Esophagus muscularis mucosa (tissue), 4 donors: ENCODE measurements at regions not wholly inside any gene's neighbourhood (a gene's known extent, or its start where the extent isn't known, plus 50 kb on each side); places are given as distances from the start of the nearest gene placed in this dataset.

ENCODE experiments used
- DNase-seq: peaks from one replicate; pipeline ENCODE4 v3.0.0-alpha.2; 2017; ENCODE audit errors: extremely low spot score
- H3K27ac ChIP-seq, 4 donors: fragments of 200-600 bp; sonication (generic); replicated peaks in 1 of 4; 1 replicate in 3 of 4; 2 replicates in 1 of 4; pipeline ENCODE4 v1.5.1; 2016 to 2019; ENCODE audit warnings: mild to moderate bottlenecking in 1 of 4
- H3K27me3 ChIP-seq, 4 donors: fragments of 200-600 bp; sonication (generic); one replicate each; pipeline versions ENCODE4 v1.5.1 to v1.6.0; 2016 to 2019
- H3K36me3 ChIP-seq, 4 donors: fragments of 200-600 bp; sonication (generic); one replicate each; pipeline ENCODE4 v1.5.1; 2016 to 2019
- H3K4me1 ChIP-seq, 4 donors: fragments of 200-600 bp; sonication (generic); one replicate each; pipeline ENCODE4 v1.5.1; 2016 to 2019
- H3K4me3 ChIP-seq, 4 donors: fragments of 200-600 bp; sonication (generic); 1 replicate in 2 of 4; 2 replicates in 2 of 4; pipeline ENCODE4 v1.5.1; 2016 to 2019; ENCODE audit warnings: mild to moderate bottlenecking in 4 of 4, moderate library complexity in 1 of 4
- H3K9me3 ChIP-seq, 4 donors: fragments of 200-600 bp; sonication (generic); 1 replicate in 3 of 4; 2 replicates in 1 of 4; pipeline ENCODE4 v1.5.1; 2016 to 2019
- CTCF ChIP-seq, 3 experiments: fragments of 200-600 bp in 2 of 3; fragments of 450-650 bp in 1 of 3; sonication (generic) in 2 of 3; IDR thresholded peaks; one replicate each; pipeline ENCODE4 v1.5.1; 2017 to 2019; ENCODE audit warnings: antibody characterized with exemption in 3 of 3, mild to moderate bottlenecking in 2 of 3, moderate library complexity in 1 of 3
- EP300 ChIP-seq: sonication (generic); formaldehyde crosslinking; IDR thresholded peaks from one replicate; pipeline ENCODE4 v1.6.1; 2017; ENCODE audit warnings: antibody characterized with exemption
- POLR2A ChIP-seq: fragments of 450-650 bp; IDR thresholded peaks from one replicate; pipeline ENCODE4 v1.6.1; 2017; ENCODE audit warnings: antibody characterized with exemption, moderate library complexity, mild to moderate bottlenecking, low read depth
- POLR2AphosphoS5 ChIP-seq, 2 donors: sonication (generic); formaldehyde crosslinking; IDR thresholded peaks; one replicate each; pipeline ENCODE4 v1.6.1; 2017; ENCODE audit warnings: antibody characterized with exemption in 2 of 2
- WGBS: methylation state at CpG from one replicate; pipeline ENCODE4 v1.1.5; 2018; 5-methylcytosine and 5-hydroxymethylcytosine counted together
- intact Hi-C: fragments of 100-400 bp; cut with DNase I; formaldehyde crosslinking; loops from one replicate; pipeline ENCODE4 v1.15.1; 2023

GRCh38 chr15:96796841-96797240 lies 466.3 kb downstream of the NR2F2 start:
- Histone ChIP-seq H3K4me1 (no peaks in the 10 kb centered on the region), H3K9me3 (no peaks in the 10 kb centered on the region), H3K36me3 (no peaks in the 10 kb centered on the region), H3K27me3 (peaks cover 0 to 8% (median 0%) of the 10 kb centered on the region in 4 donors), H3K4me3 (no peak overlapping the region), H3K27ac (no peak overlapping the region)
- TF ChIP-seq EP300 = no peak
- intact Hi-C loops = no loop called here
- DNase-seq = peak; percentile 91
- WGBS = 81% methylated on average over 11 of the region's 11 CpGs

GRCh38 chr15:96801576-96802150 lies 471.2 kb downstream of the NR2F2 start:
- TF ChIP-seq POLR2AphosphoS5 (IDR thresholded peaks at IDR 0.05) (no peak), CTCF (IDR thresholded peaks at IDR 0.05) (no peak), POLR2A (no peak)
- H3K36me3 ChIP-seq = no peaks in the 10 kb centered on the region
- no peaks in the 10 kb centered on the region for H3K9me3 ChIP-seq
- no peak overlapping the region for H3K27ac ChIP-seq
- no peak overlapping the region for H3K4me3 ChIP-seq
- WGBS = 80% methylated on average over 14 of the region's 14 CpGs
- H3K4me1 ChIP-seq = no peaks in the 10 kb centered on the region
- intact Hi-C loops = no loop called here
- peaks cover 0 to 14% (median 0%) of the 10 kb centered on the region in 4 donors for H3K27me3 ChIP-seq
- no peak for DNase-seq

- intact Hi-C loops = no loop called here
- no peaks in the 10 kb centered on the region for H3K9me3 ChIP-seq
- no peaks in the 10 kb centered on the region for H3K36me3 ChIP-seq
- 69% methylated on average over 11 of the region's 11 CpGs for whole genome bisulfite sequencing
- peaks cover 0 to 14% (median 0%) of the 10 kb centered on the region in 4 donors for H3K27me3 ChIP-seq
- no peak for DNase-seq
- H3K4me1 ChIP-seq = no peaks in the 10 kb centered on the region
- H3K27ac ChIP-seq = no peak overlapping the region
- TF ChIP-seq POLR2AphosphoS5 (IDR thresholded peaks at IDR 0.05) (no peak), POLR2A (no peak), CTCF (IDR thresholded peaks at IDR 0.05) (no peak), EP300 (no peak)
- no peak overlapping the region for H3K4me3 ChIP-seq
Measured at GRCh38 chr15:96802611-96803255, 472.2 kb downstream of the NR2F2 start.

GRCh38 chr15:96804754-96805153 lies 474.3 kb downstream of the NR2F2 start:
- no peaks in the 10 kb centered on the region for H3K9me3 ChIP-seq
- no peaks in the 10 kb centered on the region for H3K36me3 ChIP-seq
- intact Hi-C loops = no loop called here
- no peaks in the 10 kb centered on the region for H3K4me1 ChIP-seq
- no peak overlapping the region for H3K27ac ChIP-seq
- no peak overlapping the region for H3K4me3 ChIP-seq
- peaks cover 0 to 14% (median 0%) of the 10 kb centered on the region in 4 donors for H3K27me3 ChIP-seq
- TF ChIP-seq POLR2AphosphoS5 (IDR thresholded peaks at IDR 0.05) = no peak
- TF ChIP-seq POLR2A = no peak
- TF ChIP-seq EP300 = no peak
- no peak for TF ChIP-seq CTCF (IDR thresholded peaks at IDR 0.05)
- DNase-seq = no peak
- 65% methylated on average over 5 of the region's 5 CpGs for WGBS

GRCh38 chr15:96807361-96807760 lies 476.9 kb downstream of the NR2F2 start:
- H3K27ac ChIP-seq = no peak overlapping the region
- WGBS = 75% methylated on average over 4 of the region's 4 CpGs
- H3K36me3 ChIP-seq = no peaks in the 10 kb centered on the region
- peaks cover 0 to 1% (median 0%) of the 10 kb centered on the region in 4 donors for H3K27me3 ChIP-seq
- no peaks in the 10 kb centered on the region for H3K9me3 ChIP-seq
- TF ChIP-seq EP300 (no peak), POLR2A (no peak), POLR2AphosphoS5 (IDR thresholded peaks at IDR 0.05) (no peak), CTCF (IDR thresholded peaks at IDR 0.05) (no peak)
- H3K4me3 ChIP-seq = no peak overlapping the region
- no peaks in the 10 kb centered on the region for H3K4me1 ChIP-seq
- intact Hi-C loops = no loop called here
- no peak for DNase-seq
